WTC11 (cell line): ENCODE measurements at regions not wholly inside any gene's neighbourhood (a gene's known extent, or its start where the extent isn't known, plus 50 kb on each side); places are given as distances from the start of the nearest gene placed in this dataset.

Experiments
- ATAC-seq: fragments of 200-7000 bp; cut with Tn5 transposase; 2 replicates; pipeline ENCODE4 v1.10.0; 2021; ENCODE audit warnings: mild to moderate bottlenecking, moderate library complexity
- CTCF ChIA-PET: fragments of 300-600 bp; sonication (Branson Sonifier 250); formaldehyde crosslinking; loops from one replicate; lab custom pipeline; 2021; ENCODE audit warnings: antibody characterized with exemption; lab: Charles Lee
- POLR2A ChIA-PET: fragments of 350-600 bp; sonication (Branson Sonifier 250); formaldehyde crosslinking; loops from one replicate; lab custom pipeline; 2021; ENCODE audit warnings: antibody characterized with exemption; lab: Charles Lee
- DNase-seq: peaks from one replicate; pipeline ENCODE4 v3.0.0; 2021; ENCODE audit warnings: low spot score
- H3K27ac Mint-ChIP-seq: 2 replicates; pipeline ENCODE4 v1.8.0; 2021; ENCODE audit warnings: mixed read lengths
- H3K27me3 Mint-ChIP-seq: 2 replicates; pipeline ENCODE4 v1.8.0; 2021; ENCODE audit warnings: low read depth, mild to moderate bottlenecking, moderate library complexity, mixed read lengths
- H3K36me3 Mint-ChIP-seq: 2 replicates; pipeline ENCODE4 v1.8.0; 2021; ENCODE audit warnings: mixed read lengths
- H3K4me1 Mint-ChIP-seq: 2 replicates; pipeline ENCODE4 v1.8.0; 2022; ENCODE audit warnings: mixed read lengths
- H3K4me3 Mint-ChIP-seq: 2 replicates; pipeline ENCODE4 v1.8.0; 2021; ENCODE audit warnings: mild to moderate bottlenecking, moderate library complexity, mixed read lengths
- H3K9me3 Mint-ChIP-seq: 2 replicates; pipeline ENCODE4 v1.8.0; 2021; ENCODE audit warnings: mixed read lengths
- ATF2 ChIP-seq: sonication (generic); formaldehyde crosslinking; IDR thresholded peaks from 2 replicates; pipeline ENCODE4 v1.8.1; 2022; ENCODE audit warnings: low read depth, missing genetic modification reagents, borderline replicate concordance
- FOXK1 ChIP-seq: sonication (generic); formaldehyde crosslinking; IDR thresholded peaks from 2 replicates; pipeline ENCODE4 v1.8.0; 2022; ENCODE audit warnings: mild to moderate bottlenecking, moderate library complexity, missing genetic modification reagents
- FOXP1 ChIP-seq: sonication (generic); formaldehyde crosslinking; IDR thresholded peaks from 2 replicates; pipeline ENCODE4 v1.8.0; 2022; ENCODE audit warnings: missing genetic modification reagents, mild to moderate bottlenecking, moderate library complexity, borderline replicate concordance
- GABPB1 ChIP-seq: sonication (generic); formaldehyde crosslinking; IDR thresholded peaks from 2 replicates; pipeline ENCODE4 v1.8.1; 2023; ENCODE audit warnings: mild to moderate bottlenecking, missing genetic modification reagents
- GRHL2 ChIP-seq: fragments of 250-450 bp; sonication (Bioruptor Pico); IDR thresholded peaks from 2 replicates; pipeline ENCODE4 v1.8.0; 2022; ENCODE audit warnings: mild to moderate bottlenecking, moderate library complexity; ENCODE audit not compliant: insufficient replicate concordance, severe bottlenecking
- GTF2I ChIP-seq: fragments of 250-450 bp; sonication (Bioruptor Pico); conservative IDR thresholded peaks from 2 replicates; pipeline ENCODE4 v1.4.0; 2021; ENCODE audit warnings: mild to moderate bottlenecking
- JAZF1 ChIP-seq: fragments of 250-450 bp; sonication (Bioruptor Pico); IDR thresholded peaks from 2 replicates; pipeline ENCODE4 v1.9.0; 2021; ENCODE audit warnings: moderate library complexity, mild to moderate bottlenecking, inconsistent platforms
- NFYB ChIP-seq: sonication (generic); formaldehyde crosslinking; conservative IDR thresholded peaks from 2 replicates; pipeline ENCODE4 v1.8.0; 2022; ENCODE audit warnings: low read depth, missing genetic modification reagents
- TEAD4 ChIP-seq: sonication (generic); formaldehyde crosslinking; IDR thresholded peaks from 2 replicates; pipeline ENCODE4 v1.8.0; 2022; ENCODE audit warnings: mild to moderate bottlenecking, missing genetic modification reagents
- USF2 ChIP-seq: sonication (generic); formaldehyde crosslinking; IDR thresholded peaks from 2 replicates; pipeline ENCODE4 v1.8.1; 2023; ENCODE audit warnings: mild to moderate bottlenecking, missing genetic modification reagents, moderate library complexity
- ZNF232 ChIP-seq: sonication (generic); formaldehyde crosslinking; IDR thresholded peaks from 2 replicates; pipeline ENCODE4 v1.8.0; 2022; ENCODE audit warnings: mild to moderate bottlenecking, missing genetic modification reagents
- ZNF317 ChIP-seq: sonication (generic); formaldehyde crosslinking; IDR thresholded peaks from 2 replicates; pipeline ENCODE4 v1.8.1; 2023; ENCODE audit warnings: low read depth, mild to moderate bottlenecking, moderate library complexity, missing genetic modification reagents, borderline replicate concordance
- ZNF423 ChIP-seq: fragments of 250-450 bp; sonication (Bioruptor Pico); IDR thresholded peaks from 2 replicates; pipeline ENCODE4 v2.1.2; 2022; ENCODE audit warnings: mild to moderate bottlenecking, moderate library complexity
- ZNF425 ChIP-seq: fragments of 250-450 bp; sonication (Bioruptor Pico); conservative IDR thresholded peaks from 2 replicates; pipeline ENCODE4 v1.9.0; 2021; ENCODE audit warnings: mild to moderate bottlenecking
- ZNF512 ChIP-seq: sonication (generic); formaldehyde crosslinking; IDR thresholded peaks from 2 replicates; pipeline ENCODE4 v1.8.1; 2022; ENCODE audit warnings: missing genetic modification reagents, borderline replicate concordance
- ZNF532 ChIP-seq: fragments of 250-450 bp; sonication (Bioruptor Pico); IDR thresholded peaks from 2 replicates; pipeline ENCODE4 v1.9.0; 2021; ENCODE audit warnings: mild to moderate bottlenecking, borderline replicate concordance
- TF ChIP-seq, protein P1 (sequence below): sonication (generic); formaldehyde crosslinking; IDR thresholded peaks from 2 replicates; pipeline ENCODE4 v1.8.1; 2023; ENCODE audit warnings: mild to moderate bottlenecking, missing genetic modification reagents, moderate library complexity
- TF ChIP-seq, protein P2 (sequence below): sonication (generic); formaldehyde crosslinking; IDR thresholded peaks from 2 replicates; pipeline ENCODE4 v1.8.0; 2022; ENCODE audit warnings: mild to moderate bottlenecking, missing genetic modification reagents
- TF ChIP-seq, protein P3 (sequence below): sonication (generic); formaldehyde crosslinking; IDR thresholded peaks from 2 replicates; pipeline ENCODE4 v1.8.1; 2022; ENCODE audit warnings: mild to moderate bottlenecking, moderate library complexity, missing genetic modification reagents

- Mint-ChIP-seq H3K9me3 (peaks cover 32% of the 10 kb centered on the region), H3K4me1 (peaks cover 4% of the 10 kb centered on the region; the same call in 1 of the 2 replicates), H3K27me3 (no peaks in the 10 kb centered on the region; the same call in none of the 2 replicates), H3K4me3 (no peak overlapping the region), H3K27ac (no peak overlapping the region), H3K36me3 (peaks cover 4% of the 10 kb centered on the region; the same call in 1 of the 2 replicates)
- ChIA-PET POLR2A (no interaction called here), CTCF (no interaction called here)
- TF ChIP-seq ZNF423 (CRISPR knock-in tag) (no peak), ZNF532 (CRISPR knock-in tag) (no peak), JAZF1 (CRISPR knock-in tag) (no peak)
- TF ChIP-seq, protein P1, sequence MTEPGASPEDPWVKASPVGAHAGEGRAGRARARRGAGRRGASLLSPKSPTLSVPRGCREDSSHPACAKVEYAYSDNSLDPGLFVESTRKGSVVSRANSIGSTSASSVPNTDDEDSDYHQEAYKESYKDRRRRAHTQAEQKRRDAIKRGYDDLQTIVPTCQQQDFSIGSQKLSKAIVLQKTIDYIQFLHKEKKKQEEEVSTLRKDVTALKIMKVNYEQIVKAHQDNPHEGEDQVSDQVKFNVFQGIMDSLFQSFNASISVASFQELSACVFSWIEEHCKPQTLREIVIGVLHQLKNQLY (CRISPR knock-in tag) = no peak
- no peak for DNase-seq
- ATAC-seq = no peak
Measured at GRCh38 chr2:117720765-117721164, 93.7 kb upstream of the DDX18 start.

DNA sequence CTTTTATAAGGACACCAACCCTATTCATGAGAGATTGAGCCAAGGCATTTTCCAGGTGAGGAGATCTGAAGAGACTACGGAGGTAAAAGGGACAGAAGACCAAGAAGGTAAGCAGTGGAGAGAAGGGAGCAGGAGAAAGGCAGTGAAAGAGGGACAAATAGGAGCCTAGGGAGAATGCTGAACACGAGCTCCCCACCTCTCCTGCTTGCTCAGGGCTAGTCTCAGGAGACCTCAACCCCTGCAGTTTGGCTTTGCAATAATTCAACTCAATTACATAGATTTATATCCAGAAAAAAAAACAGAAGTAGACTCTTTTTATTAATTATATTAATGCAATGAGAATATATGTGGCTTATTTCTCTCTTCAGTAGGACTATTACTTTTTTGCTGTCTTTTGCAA, 91.0 kb upstream of the DDX18 start:
- DNase-seq (no peak), ATAC-seq (no peak)
- Mint-ChIP-seq H3K36me3 (peaks cover 4% of the 10 kb centered on the region; the same call in 1 of the 2 replicates), H3K4me1 (no peaks in the 10 kb centered on the region), H3K4me3 (no peak overlapping the region), H3K27ac (no peak overlapping the region), H3K9me3 (peaks cover 32% of the 10 kb centered on the region), H3K27me3 (no peaks in the 10 kb centered on the region; the same call in none of the 2 replicates)
- ChIA-PET POLR2A (no interaction called here), CTCF (no interaction called here)
- no peak for TF ChIP-seq ZNF317 (CRISPR knock-in tag)
- TF ChIP-seq USF2 = no peak
- no peak for TF ChIP-seq NFYB (CRISPR knock-in tag)
- no peak for TF ChIP-seq JAZF1 (CRISPR knock-in tag)
- TF ChIP-seq, protein P2, sequence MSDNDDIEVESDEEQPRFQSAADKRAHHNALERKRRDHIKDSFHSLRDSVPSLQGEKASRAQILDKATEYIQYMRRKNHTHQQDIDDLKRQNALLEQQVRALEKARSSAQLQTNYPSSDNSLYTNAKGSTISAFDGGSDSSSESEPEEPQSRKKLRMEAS = no peak
- no peak for TF ChIP-seq ZNF232 (CRISPR knock-in tag)
- no peak for TF ChIP-seq TEAD4 (CRISPR knock-in tag)
- TF ChIP-seq FOXK1 = no peak
- no peak for TF ChIP-seq GABPB1
- TF ChIP-seq, protein P3, sequence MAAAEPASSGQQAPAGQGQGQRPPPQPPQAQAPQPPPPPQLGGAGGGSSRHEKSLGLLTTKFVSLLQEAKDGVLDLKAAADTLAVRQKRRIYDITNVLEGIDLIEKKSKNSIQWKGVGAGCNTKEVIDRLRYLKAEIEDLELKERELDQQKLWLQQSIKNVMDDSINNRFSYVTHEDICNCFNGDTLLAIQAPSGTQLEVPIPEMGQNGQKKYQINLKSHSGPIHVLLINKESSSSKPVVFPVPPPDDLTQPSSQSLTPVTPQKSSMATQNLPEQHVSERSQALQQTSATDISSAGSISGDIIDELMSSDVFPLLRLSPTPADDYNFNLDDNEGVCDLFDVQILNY = no peak
- no peak for TF ChIP-seq GTF2I (CRISPR knock-in tag)
- TF ChIP-seq GRHL2 (CRISPR knock-in tag) = no peak

GRCh38 chr2:117723888-117724434, 90.5 kb upstream of the DDX18 start:
- Mint-ChIP-seq H3K27ac (no peak overlapping the region), H3K4me1 (no peaks in the 10 kb centered on the region), H3K27me3 (no peaks in the 10 kb centered on the region; the same call in none of the 2 replicates), H3K4me3 (no peak overlapping the region), H3K36me3 (peaks cover 4% of the 10 kb centered on the region; the same call in 1 of the 2 replicates), H3K9me3 (peaks cover 32% of the 10 kb centered on the region)
- ChIA-PET POLR2A (no interaction called here), CTCF (no interaction called here)
- DNase-seq = no peak
- no peak for ATAC-seq
- TF ChIP-seq ZNF232 (CRISPR knock-in tag) (no peak), GTF2I (CRISPR knock-in tag) (no peak), ATF2 (no peak), JAZF1 (CRISPR knock-in tag) (no peak), FOXP1 (CRISPR knock-in tag) (no peak), ZNF512 (CRISPR knock-in tag) (no peak), ZNF425 (no peak)
